Neuronal stem cell (in vitro differentiated cells): ENCODE measurements at regions not wholly inside any gene's neighbourhood (a gene's known extent, or its start where the extent isn't known, plus 50 kb on each side); places are given as distances from the start of the nearest gene placed in this dataset.
"Not testable (repeated sequence)": the region's sequence is repeated elsewhere in the genome, so short reads cannot be mapped to it uniquely, and the experiment has no call there.

Experiments used
- DNase-seq: peaks from one replicate; pipeline ENCODE4 v3.0.0-alpha.2; 2013; ENCODE audit warnings: low spot score
- H2AFZ ChIP-seq: one replicate; pipeline ENCODE4 v1.6.1; 2013; ENCODE audit warnings: mild to moderate bottlenecking, low read length, inconsistent platforms
- H2AK5ac ChIP-seq: 2 replicates; pipeline ENCODE4 v1.6.1; 2013; ENCODE audit warnings: low read depth, mild to moderate bottlenecking, inconsistent platforms, low read length, moderate library complexity, mixed read lengths
- H2BK120ac ChIP-seq: 2 replicates; pipeline ENCODE4 v1.6.1; 2013; ENCODE audit warnings: low read depth, mild to moderate bottlenecking, inconsistent platforms, low read length, moderate library complexity, mixed read lengths
- H2BK12ac ChIP-seq: one replicate; pipeline ENCODE4 v1.6.1; 2013; ENCODE audit warnings: low read length, inconsistent platforms
- H2BK15ac ChIP-seq: 2 replicates; pipeline ENCODE4 v1.6.1; 2013; ENCODE audit warnings: mild to moderate bottlenecking, low read length, inconsistent platforms, mixed read lengths
- H2BK5ac ChIP-seq: one replicate; pipeline ENCODE4 v1.6.1; 2013; ENCODE audit warnings: inconsistent platforms, mild to moderate bottlenecking, low read length, moderate library complexity
- H3K14ac ChIP-seq: one replicate; pipeline ENCODE4 v1.6.1; 2013; ENCODE audit warnings: low read length, inconsistent platforms
- H3K18ac ChIP-seq: 2 replicates; pipeline ENCODE4 v1.6.1; 2013; ENCODE audit warnings: low read length, inconsistent platforms
- H3K23ac ChIP-seq: 2 replicates; pipeline ENCODE4 v1.6.1; 2013; ENCODE audit warnings: low read depth, mild to moderate bottlenecking, mixed read lengths, low read length, inconsistent platforms; ENCODE audit not compliant: poor library complexity
- H3K27ac ChIP-seq: replicated peaks from 3 replicates; pipeline ENCODE4 v1.5.1; 2013; ENCODE audit warnings: low read length, inconsistent platforms
- H3K27me3 ChIP-seq, 3 experiments: 2 replicates each; pipeline ENCODE4 v1.6.1; 2013; ENCODE audit warnings: low read length in 3 of 3, mild to moderate bottlenecking in 2 of 3, inconsistent platforms in 1 of 3, low read depth in 1 of 3, mixed read lengths in 1 of 3, moderate library complexity in 1 of 3; ENCODE audit not compliant: control insufficient read depth in 3 of 3, insufficient read depth in 3 of 3
- H3K36me3 ChIP-seq, 2 donors: replicated peaks in 1 of 2; 2 replicates each; pipeline ENCODE4 v1.6.1; 2013; ENCODE audit warnings: low read length in 2 of 2; ENCODE audit not compliant: control insufficient read depth in 2 of 2, insufficient read depth in 2 of 2
- H3K4ac ChIP-seq: 2 replicates; pipeline ENCODE4 v1.6.1; 2013; ENCODE audit warnings: inconsistent platforms, mild to moderate bottlenecking, low read length, moderate library complexity
- H3K4me1 ChIP-seq, 2 donors: 1 replicate in 1 of 2; 2 replicates in 1 of 2; pipeline ENCODE4 v1.6.1; 2013; ENCODE audit warnings: low read length in 2 of 2, low read depth in 1 of 2; ENCODE audit not compliant: control insufficient read depth in 2 of 2, insufficient read depth in 1 of 2
- H3K4me2 ChIP-seq: one replicate; pipeline ENCODE4 v1.6.1; 2013; ENCODE audit warnings: mild to moderate bottlenecking, low read length, inconsistent platforms; ENCODE audit not compliant: insufficient read depth, poor library complexity, severe bottlenecking
- H3K4me3 ChIP-seq, 2 donors: 2 replicates each; pipeline ENCODE4 v1.5.1; 2013; ENCODE audit warnings: low read length in 2 of 2, mild to moderate bottlenecking in 2 of 2, inconsistent platforms in 1 of 2, moderate library complexity in 1 of 2
- H3K79me1 ChIP-seq: one replicate; pipeline ENCODE4 v1.6.1; 2013; ENCODE audit warnings: low read depth, mild to moderate bottlenecking, inconsistent platforms, low read length, moderate library complexity
- H3K9ac ChIP-seq: one replicate; pipeline ENCODE4 v1.6.1; 2013; ENCODE audit warnings: mild to moderate bottlenecking, low read depth, low read length, inconsistent platforms; ENCODE audit not compliant: poor library complexity
- H3K9me3 ChIP-seq, 2 donors: replicated peaks in 1 of 2; 2 replicates each; pipeline versions ENCODE3 to v1.6.1; 2013; ENCODE audit warnings: low read length in 2 of 2, mild to moderate bottlenecking in 2 of 2, inconsistent platforms in 1 of 2, low read depth in 1 of 2, mixed read lengths in 1 of 2, moderate library complexity in 1 of 2; ENCODE audit not compliant: control insufficient read depth in 2 of 2, insufficient read depth in 1 of 2
- H4K8ac ChIP-seq: one replicate; pipeline ENCODE4 v1.6.1; 2013; ENCODE audit warnings: low read depth, mild to moderate bottlenecking, inconsistent platforms, low read length, moderate library complexity
- H4K91ac ChIP-seq: one replicate; pipeline ENCODE4 v1.6.1; 2013; ENCODE audit warnings: low read length, low read depth, mild to moderate bottlenecking, inconsistent platforms; ENCODE audit not compliant: poor library complexity
- WGBS, 2 donors: extraction: QIAGEN DNeasy Blood & Tissue Kit; methylation state at CpG; one replicate each; pipeline ENCODE4 v1.1.7; 2013; ENCODE audit warnings: missing lambda C conversion rate in 2 of 2, mixed read lengths in 1 of 2; ENCODE audit not compliant: insufficient read length in 2 of 2, insufficient replicate concordance in 1 of 2; ENCODE audit errors: extremely low coverage in 2 of 2; 5-methylcytosine and 5-hydroxymethylcytosine counted together

- no CpG with 5 or more reads among the region's 2 CpGs for WGBS, 2 donors
- not testable (repeated sequence) for H3K14ac ChIP-seq, H3K9me3 ChIP-seq, H2BK12ac ChIP-seq, H3K27me3 ChIP-seq, H2BK5ac ChIP-seq, H2AFZ ChIP-seq, H2AK5ac ChIP-seq, H3K4me2 ChIP-seq, H3K27ac ChIP-seq, H3K4me3 ChIP-seq, H3K79me1 ChIP-seq, H4K91ac ChIP-seq, H3K9ac ChIP-seq, H3K36me3 ChIP-seq, H3K18ac ChIP-seq, H3K23ac ChIP-seq, H3K4ac ChIP-seq, H2BK15ac ChIP-seq, DNase-seq, H4K8ac ChIP-seq, H2BK120ac ChIP-seq, H3K4me1 ChIP-seq
Observed at GRCh38 chr2:194511070-194511469, 1146.0 kb upstream of the SLC39A10 start.

DNA sequence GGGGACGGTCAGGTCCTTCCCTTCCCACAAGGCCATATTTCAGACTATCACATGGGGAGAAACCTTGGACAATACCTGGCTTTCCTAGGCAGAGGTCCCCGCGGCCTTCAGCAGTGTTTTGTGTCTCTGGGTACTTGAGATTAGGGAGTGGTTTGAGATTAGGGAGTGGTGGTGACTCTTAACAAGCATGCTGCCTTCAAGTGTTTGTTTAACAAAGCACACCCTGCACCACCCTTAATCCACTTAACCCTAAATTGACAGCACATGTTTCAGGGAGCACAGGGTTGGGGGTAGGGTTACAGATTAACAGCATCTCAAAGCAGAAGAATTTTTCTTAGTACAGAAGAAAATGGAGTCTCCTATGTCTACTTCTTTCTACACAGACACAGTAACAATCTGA lies 1152.2 kb upstream of the SLC39A10 start:
- not testable (repeated sequence) for H3K4me3 ChIP-seq, H2BK15ac ChIP-seq, H3K27me3 ChIP-seq, H3K27ac ChIP-seq, H3K79me1 ChIP-seq, H4K8ac ChIP-seq, H3K4me2 ChIP-seq, H3K23ac ChIP-seq, H2BK5ac ChIP-seq, H4K91ac ChIP-seq, H2BK12ac ChIP-seq, H3K4ac ChIP-seq, H3K9ac ChIP-seq, H3K4me1 ChIP-seq, H3K18ac ChIP-seq, H2AFZ ChIP-seq, H3K14ac ChIP-seq, H3K36me3 ChIP-seq, H3K9me3 ChIP-seq, H2BK120ac ChIP-seq, H2AK5ac ChIP-seq, DNase-seq
- WGBS, 2 donors: no CpG with 5 or more reads among the region's 3 CpGs

DNA sequence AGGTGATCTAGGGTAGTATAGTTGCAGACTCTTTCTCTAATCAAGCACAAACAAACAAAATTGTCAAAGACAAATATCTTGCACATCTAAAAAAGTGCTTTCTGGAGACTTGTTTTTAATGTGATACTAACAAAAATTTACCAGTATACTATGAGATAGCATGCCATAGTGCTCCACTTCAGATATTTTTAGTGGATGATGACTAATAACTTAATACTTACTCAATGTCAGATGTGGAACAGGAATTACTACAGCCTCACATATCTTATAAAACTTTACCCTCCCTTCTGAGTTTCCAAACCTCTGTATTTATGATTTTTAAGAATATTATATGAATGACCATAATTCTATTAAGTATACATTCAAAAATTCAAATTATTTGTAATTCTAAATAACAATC lies 1162.0 kb upstream of the SLC39A10 start:
- Histone ChIP-seq H3K9ac (no peak overlapping the region), H3K27me3 (no peaks in the 10 kb centered on the region), H4K8ac (no peak overlapping the region), H3K79me1 (no peaks in the 10 kb centered on the region), H3K4ac (no peak overlapping the region), H4K91ac (no peak overlapping the region), H2BK120ac (no peak overlapping the region), H3K4me3 (no peak overlapping the region), H3K18ac (no peak overlapping the region), H3K14ac (no peak overlapping the region), H3K27ac (no peak overlapping the region), H2BK5ac (no peak overlapping the region), H2BK15ac (no peak overlapping the region), H3K4me2 (no peak overlapping the region), H2BK12ac (no peak overlapping the region), H3K36me3 (no peaks in the 10 kb centered on the region), H3K4me1 (no peaks in the 10 kb centered on the region), H3K23ac (no peak overlapping the region), H2AFZ (no peak overlapping the region), H2AK5ac (no peak overlapping the region), H3K9me3 (no peaks in the 10 kb centered on the region)
- no peak for DNase-seq

DNA sequence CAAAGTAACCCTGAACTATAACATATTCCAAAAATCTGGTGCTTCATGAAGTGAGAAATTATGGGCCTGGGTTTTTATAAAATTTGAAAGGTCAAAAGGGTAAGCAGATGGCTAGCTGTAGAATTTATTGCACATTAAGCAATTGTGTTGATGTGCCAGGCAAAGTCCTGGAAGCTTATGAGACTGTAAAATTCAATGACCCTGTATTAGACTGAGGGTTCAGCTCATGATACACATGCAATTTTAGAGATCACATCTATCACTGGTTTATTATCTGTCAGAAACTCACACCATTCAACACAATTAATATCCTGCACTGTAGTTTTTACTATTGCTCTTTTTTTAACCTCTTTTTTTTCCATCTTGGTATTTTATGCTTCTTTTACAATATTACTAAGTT lies 1162.6 kb upstream of the SLC39A10 start:
- H3K79me1 ChIP-seq: no peaks in the 10 kb centered on the region
- no peaks in the 10 kb centered on the region for H3K36me3 ChIP-seq
- H2BK15ac ChIP-seq: no peak overlapping the region
- H3K4me3 ChIP-seq: no peak overlapping the region
- H3K9me3 ChIP-seq: no peaks in the 10 kb centered on the region
- H3K9ac ChIP-seq: no peak overlapping the region
- H3K4me2 ChIP-seq: no peak overlapping the region
- H3K27ac ChIP-seq: no peak overlapping the region
- no peak overlapping the region for H2BK120ac ChIP-seq
- H3K4ac ChIP-seq: no peak overlapping the region
- no peak overlapping the region for H3K14ac ChIP-seq
- H2AK5ac ChIP-seq: no peak overlapping the region
- no peak overlapping the region for H4K91ac ChIP-seq
- H3K23ac ChIP-seq: no peak overlapping the region
- no peaks in the 10 kb centered on the region for H3K4me1 ChIP-seq
- DNase-seq: no peak
- H3K27me3 ChIP-seq: no peaks in the 10 kb centered on the region
- no peak overlapping the region for H3K18ac ChIP-seq
- no peak overlapping the region for H2BK12ac ChIP-seq
- no peak overlapping the region for H2AFZ ChIP-seq
- H2BK5ac ChIP-seq: no peak overlapping the region
- H4K8ac ChIP-seq: no peak overlapping the region
